HG03066 (cell line): ENCODE measurements at regions not wholly inside any gene's neighbourhood (a gene's known extent, or its start where the extent isn't known, plus 50 kb on each side); places are given as distances from the start of the nearest gene placed in this dataset.
"Not testable (repeated sequence)": the region's sequence is repeated elsewhere in the genome, so short reads cannot be mapped to it uniquely, and the experiment has no call there.

Experiments used
- ATAC-seq: cut with Tn5 transposase; IDR thresholded peaks from one replicate; pipeline ENCODE4 v1.9.1; 2021; ENCODE audit warnings: low read depth; ENCODE audit not compliant: unreplicated experiment

DNA sequence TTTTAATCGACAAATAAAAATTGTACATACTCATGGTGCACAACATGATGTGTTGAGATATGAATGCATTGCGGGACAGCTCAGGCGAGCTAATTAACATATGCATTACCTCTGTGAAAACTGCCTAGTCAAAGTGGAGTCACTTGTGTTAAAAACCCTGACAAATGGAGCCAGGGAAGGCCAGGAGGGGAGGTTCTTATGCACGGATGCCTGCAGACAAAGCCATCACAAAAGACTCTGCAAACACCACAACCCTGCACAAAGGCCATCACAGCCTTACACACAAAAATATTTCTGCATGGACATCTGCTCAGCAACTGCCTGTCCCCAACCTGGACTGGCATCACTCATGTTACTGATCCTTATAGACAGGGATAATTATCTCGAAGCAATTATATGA lies 204.4 kb upstream of the AJAP1 start:
- ATAC-seq: no peak

GRCh38 chr1:4452701-4453100 lies 201.7 kb upstream of the AJAP1 start:
- ATAC-seq: no peak

GRCh38 chr1:4460052-4460451 lies 194.4 kb upstream of the AJAP1 start:
- ATAC-seq: no peak

- ATAC-seq: no peak
Observed at GRCh38 chr1:4460651-4461050, 193.8 kb upstream of the AJAP1 start.

DNA sequence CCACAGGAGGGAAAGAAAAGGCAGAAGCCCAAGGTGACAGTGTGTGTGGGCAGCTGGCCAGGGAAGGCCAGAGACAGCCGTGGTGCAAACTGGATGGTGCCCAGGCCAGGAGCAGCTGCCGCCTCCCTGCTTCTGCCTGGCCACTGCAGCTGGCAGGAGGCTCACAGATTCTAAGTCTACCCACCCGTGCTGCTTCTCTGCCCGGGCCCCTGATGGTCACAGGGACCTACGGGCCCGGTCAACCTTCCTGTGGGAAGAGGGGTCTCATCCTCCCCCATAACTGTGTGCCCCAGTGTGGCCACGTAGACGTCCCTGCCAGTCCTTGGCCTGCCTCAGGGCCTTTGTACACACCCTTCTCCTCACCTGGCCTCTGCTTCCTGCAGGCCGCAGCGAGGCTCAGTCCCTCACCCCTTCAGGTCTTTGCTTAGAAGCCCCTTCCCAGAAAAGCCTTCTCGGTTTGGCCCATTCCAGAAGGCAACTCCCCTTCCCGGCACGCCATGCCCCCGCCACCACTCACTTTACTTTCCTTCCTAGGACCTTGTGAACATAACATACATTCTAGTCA lies 192.6 kb upstream of the AJAP1 start:
- no peak for ATAC-seq

- no peak for ATAC-seq
Observed at GRCh38 chr1:4462831-4463484, 191.5 kb upstream of the AJAP1 start.

GRCh38 chr1:4463631-4464030 lies 190.8 kb upstream of the AJAP1 start:
- ATAC-seq: no peak

GRCh38 chr1:4464478-4464877 lies 189.9 kb upstream of the AJAP1 start:
- no peak for ATAC-seq

GRCh38 chr1:4467241-4467640 lies 187.2 kb upstream of the AJAP1 start:
- no peak for ATAC-seq

- no peak for ATAC-seq
Observed at GRCh38 chr1:4468386-4468785, 186.0 kb upstream of the AJAP1 start.

DNA sequence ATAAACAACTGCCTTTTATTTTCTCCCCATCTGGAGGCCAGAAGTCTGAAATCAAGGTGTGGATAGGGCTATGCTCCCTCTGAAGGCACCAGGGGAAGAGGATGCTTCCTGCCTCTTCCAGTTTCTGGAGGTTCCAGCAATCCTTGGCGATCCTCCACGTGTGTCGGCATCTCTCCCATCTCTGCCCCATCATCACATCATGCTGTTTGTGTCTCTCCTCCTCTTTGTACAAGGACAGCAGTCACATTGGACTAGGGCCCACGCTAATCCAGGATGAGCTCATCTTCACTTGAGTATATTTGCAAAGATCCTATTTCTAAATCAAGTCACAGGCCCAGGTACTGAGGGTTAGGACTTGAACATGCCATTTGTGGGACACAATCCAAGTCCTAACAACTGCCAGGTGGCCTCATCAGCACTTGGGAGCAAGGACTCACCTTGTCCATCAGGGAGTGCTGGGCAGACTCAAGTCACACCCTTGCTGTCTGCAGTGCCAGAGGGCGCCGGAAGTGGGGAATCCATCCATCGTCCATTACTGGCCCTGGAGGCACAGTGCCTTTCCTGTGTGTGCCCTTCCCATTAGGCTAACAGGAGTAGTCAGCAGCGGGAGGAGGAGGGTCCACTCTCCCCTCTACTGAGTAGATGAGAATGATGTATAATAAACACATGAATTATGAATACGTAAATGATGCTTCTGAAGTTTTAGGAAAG lies 185.4 kb upstream of the AJAP1 start:
- ATAC-seq: no peak

DNA sequence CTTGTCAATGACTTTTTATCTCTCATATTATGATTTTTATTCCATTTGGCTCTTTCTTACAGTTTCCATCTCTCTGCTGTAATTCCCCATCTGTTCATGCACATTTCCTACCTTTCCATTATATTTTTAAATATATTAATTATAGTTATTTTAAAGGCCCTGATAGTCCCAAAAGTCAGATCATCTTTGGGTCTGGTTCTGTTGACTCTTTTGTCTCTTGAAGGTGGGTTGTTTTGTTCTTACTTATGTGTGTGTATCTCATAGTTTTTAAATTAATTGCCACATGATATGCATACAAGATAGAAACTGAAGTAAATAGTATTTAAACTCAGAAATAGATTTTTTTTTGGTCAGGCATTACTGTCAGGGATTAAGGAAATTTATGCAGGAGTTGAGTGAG lies 178.0 kb upstream of the AJAP1 start:
- ATAC-seq: no peak

DNA sequence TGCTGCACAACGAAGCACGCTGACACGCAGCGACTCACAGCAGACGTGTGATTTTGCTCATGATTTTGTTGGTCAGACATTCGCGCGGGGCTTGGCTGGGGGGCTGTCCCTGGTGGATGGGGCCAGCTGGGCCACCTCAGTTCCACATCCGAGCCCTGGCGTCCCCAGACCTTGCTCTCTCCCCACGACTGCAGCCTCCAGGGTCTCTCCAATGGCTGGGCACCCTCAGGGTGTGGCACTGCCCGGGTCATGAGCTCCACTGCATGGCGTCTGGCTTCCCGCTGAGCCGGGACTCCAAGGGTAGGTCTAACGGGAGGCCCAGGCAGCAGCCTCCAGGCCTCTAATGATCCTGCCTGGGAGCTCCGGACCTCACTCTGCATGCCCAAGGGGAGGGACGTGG lies 173.0 kb upstream of the AJAP1 start:
- ATAC-seq: no peak

DNA sequence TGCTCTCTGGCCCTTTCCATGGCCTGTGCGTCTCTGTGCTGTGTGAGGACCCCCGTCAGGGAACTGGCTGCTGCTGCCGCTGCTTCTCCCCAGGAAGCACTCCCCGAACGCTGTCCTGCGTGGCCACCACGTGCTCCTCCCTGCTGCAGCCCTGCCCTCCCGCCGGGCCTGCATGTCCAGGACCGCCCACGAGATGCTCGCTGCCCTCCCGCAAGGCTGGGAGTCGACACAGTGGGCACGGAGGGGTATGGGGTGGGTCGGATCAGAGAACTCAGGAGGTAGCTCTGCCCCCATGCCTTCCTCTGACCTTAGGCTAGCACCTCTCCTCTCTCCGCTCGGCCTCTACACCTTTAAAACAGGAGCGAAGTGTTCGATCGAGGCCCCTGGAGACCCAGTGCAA lies 171.9 kb upstream of the AJAP1 start:
- no peak for ATAC-seq

- no peak for ATAC-seq
Observed at GRCh38 chr1:4483021-4483625, 171.3 kb upstream of the AJAP1 start.

- no peak for ATAC-seq
Observed at GRCh38 chr1:4485398-4485797, 169.0 kb upstream of the AJAP1 start.

- ATAC-seq: no peak
Observed at GRCh38 chr1:4485878-4486277, 168.5 kb upstream of the AJAP1 start.

- no peak for ATAC-seq
Observed at GRCh38 chr1:4486408-4487120, 167.8 kb upstream of the AJAP1 start.

DNA sequence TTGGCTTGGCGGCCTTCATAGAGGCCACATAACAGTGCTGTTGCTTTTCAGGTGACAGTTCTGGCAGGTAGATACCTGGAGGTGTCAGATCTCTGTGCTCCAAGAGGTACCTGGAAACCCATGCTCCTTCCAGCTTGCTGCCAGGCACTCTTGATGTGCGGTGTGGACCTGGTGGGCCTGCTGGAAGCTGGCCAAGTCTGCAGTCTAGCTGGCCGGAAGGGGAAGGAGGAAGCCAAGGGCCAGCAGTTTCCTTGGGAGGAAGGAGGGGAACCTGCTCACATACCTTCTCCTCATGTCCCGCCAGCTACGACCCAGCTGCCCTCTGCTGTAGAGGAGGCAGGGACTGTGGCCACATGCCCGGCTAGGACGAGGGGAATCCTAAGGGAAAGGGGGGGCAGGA lies 166.4 kb upstream of the AJAP1 start:
- no peak for ATAC-seq

DNA sequence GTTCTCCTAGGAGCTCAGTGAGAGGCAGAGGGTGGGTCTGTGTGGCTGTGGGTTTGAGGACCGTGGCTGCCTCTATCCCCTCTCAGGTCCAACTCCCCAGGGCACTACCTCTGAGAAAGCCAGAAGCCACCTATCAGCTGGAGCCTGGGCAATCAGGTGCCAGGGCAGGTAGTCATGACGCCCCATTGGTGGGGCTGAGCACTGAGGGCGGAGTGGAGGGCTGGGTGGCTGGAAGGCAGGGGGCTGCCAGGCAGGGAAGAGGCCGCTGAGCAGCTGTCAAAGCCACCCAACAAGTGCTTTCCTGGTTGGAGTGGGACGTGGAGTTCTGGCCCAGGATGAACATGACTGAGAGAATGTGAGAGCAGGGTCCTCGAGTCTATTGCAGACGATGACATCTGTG lies 164.9 kb upstream of the AJAP1 start:
- no peak for ATAC-seq

GRCh38 chr1:4489992-4490391 lies 164.4 kb upstream of the AJAP1 start:
- not testable (repeated sequence) for ATAC-seq
